ENCODE measurements at regions not wholly inside any gene's neighbourhood (a gene's known extent, or its start where the extent isn't known, plus 50 kb on each side); places are given as distances from the start of the nearest gene placed in this dataset.

- no peak for DNase-seq
- no peak overlapping the region for H3K4me3 ChIP-seq (ENCODE audit: low read depth, low read length)
- in situ Hi-C loops (cut with HindIII; ENCODE audit: low pct_ligation_motif_present, low sequenced_read_pairs), result no loop called here
- no peaks in the 10 kb centered on the region for H3K27me3 ChIP-seq (replicated peaks)
- H3K36me3 ChIP-seq (replicated peaks), result no peaks in the 10 kb centered on the region
- no peak overlapping the region for H3K27ac ChIP-seq
- TF ChIP-seq, protein P1, sequence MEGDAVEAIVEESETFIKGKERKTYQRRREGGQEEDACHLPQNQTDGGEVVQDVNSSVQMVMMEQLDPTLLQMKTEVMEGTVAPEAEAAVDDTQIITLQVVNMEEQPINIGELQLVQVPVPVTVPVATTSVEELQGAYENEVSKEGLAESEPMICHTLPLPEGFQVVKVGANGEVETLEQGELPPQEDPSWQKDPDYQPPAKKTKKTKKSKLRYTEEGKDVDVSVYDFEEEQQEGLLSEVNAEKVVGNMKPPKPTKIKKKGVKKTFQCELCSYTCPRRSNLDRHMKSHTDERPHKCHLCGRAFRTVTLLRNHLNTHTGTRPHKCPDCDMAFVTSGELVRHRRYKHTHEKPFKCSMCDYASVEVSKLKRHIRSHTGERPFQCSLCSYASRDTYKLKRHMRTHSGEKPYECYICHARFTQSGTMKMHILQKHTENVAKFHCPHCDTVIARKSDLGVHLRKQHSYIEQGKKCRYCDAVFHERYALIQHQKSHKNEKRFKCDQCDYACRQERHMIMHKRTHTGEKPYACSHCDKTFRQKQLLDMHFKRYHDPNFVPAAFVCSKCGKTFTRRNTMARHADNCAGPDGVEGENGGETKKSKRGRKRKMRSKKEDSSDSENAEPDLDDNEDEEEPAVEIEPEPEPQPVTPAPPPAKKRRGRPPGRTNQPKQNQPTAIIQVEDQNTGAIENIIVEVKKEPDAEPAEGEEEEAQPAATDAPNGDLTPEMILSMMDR (IDR thresholded peaks at IDR 0.05; ENCODE audit: low read depth, low read length, missing control alignments), result no peak
Observed at GRCh38 chr12:126027825-126028224, 962.6 kb downstream of the AACS start.

DNA sequence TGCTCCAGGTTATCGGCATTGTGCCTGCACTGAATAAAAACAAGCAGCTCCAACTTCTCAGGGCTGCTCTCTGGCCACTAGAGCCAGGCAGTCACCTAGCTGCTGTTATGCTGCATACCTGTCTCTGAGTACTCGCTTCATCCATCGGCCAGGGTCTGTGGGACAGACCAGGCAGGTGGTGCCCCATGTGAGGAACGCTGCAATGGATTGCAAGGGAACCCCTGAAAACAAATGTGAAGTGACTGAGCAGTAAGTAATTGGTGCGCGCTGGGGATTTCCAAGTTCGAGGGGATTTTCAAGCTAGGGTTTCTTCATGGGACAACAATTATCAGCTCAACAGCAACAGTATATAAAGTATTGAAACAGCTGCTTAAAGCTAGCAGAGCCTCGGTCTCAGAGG is 965.3 kb downstream of the AACS start:
- H3K27me3 ChIP-seq (replicated peaks), result no peaks in the 10 kb centered on the region
- in situ Hi-C loops (cut with HindIII; ENCODE audit: low pct_ligation_motif_present, low sequenced_read_pairs), result no loop called here
- H3K4me3 ChIP-seq (ENCODE audit: low read depth, low read length), result no peak overlapping the region
- TF ChIP-seq, protein P1 (IDR thresholded peaks at IDR 0.05; ENCODE audit: low read depth, low read length, missing control alignments), result no peak
- H3K27ac ChIP-seq, result no peak overlapping the region
- no peaks in the 10 kb centered on the region for H3K36me3 ChIP-seq (replicated peaks)
- no peak for DNase-seq

GRCh38 chr12:126033751-126034150 is 968.5 kb downstream of the AACS start:
- in situ Hi-C loops (cut with HindIII; ENCODE audit: low pct_ligation_motif_present, low sequenced_read_pairs), result no loop called here
- DNase-seq, result no peak
- Histone ChIP-seq H3K27ac (no peak overlapping the region), H3K27me3 (replicated peaks) (no peaks in the 10 kb centered on the region), H3K36me3 (replicated peaks) (no peaks in the 10 kb centered on the region), H3K4me3 (ENCODE audit: low read depth, low read length) (no peak overlapping the region)
- TF ChIP-seq, protein P1 (IDR thresholded peaks at IDR 0.05; ENCODE audit: low read depth, low read length, missing control alignments), result no peak

- Histone ChIP-seq H3K27me3 (replicated peaks) (no peaks in the 10 kb centered on the region), H3K4me3 (ENCODE audit: low read depth, low read length) (no peak overlapping the region), H3K36me3 (replicated peaks) (no peaks in the 10 kb centered on the region), H3K27ac (no peak overlapping the region)
- in situ Hi-C loops (cut with HindIII; ENCODE audit: low pct_ligation_motif_present, low sequenced_read_pairs), result no loop called here
- DNase-seq, result no peak
- TF ChIP-seq, protein P1 (IDR thresholded peaks at IDR 0.05; ENCODE audit: low read depth, low read length, missing control alignments), result no peak
Observed at GRCh38 chr12:126036348-126036747, 971.1 kb downstream of the AACS start.

- no peak for DNase-seq
- TF ChIP-seq, protein P1 (IDR thresholded peaks at IDR 0.05; ENCODE audit: low read depth, low read length, missing control alignments), result no peak
- H3K36me3 ChIP-seq (replicated peaks), result no peaks in the 10 kb centered on the region
- H3K27me3 ChIP-seq (replicated peaks), result no peaks in the 10 kb centered on the region
- H3K4me3 ChIP-seq (ENCODE audit: low read depth, low read length), result no peak overlapping the region
- H3K27ac ChIP-seq, result no peak overlapping the region
- in situ Hi-C loops (cut with HindIII; ENCODE audit: low pct_ligation_motif_present, low sequenced_read_pairs), result no loop called here
Observed at GRCh38 chr12:126038434-126038833, 973.2 kb downstream of the AACS start.

- no peaks in the 10 kb centered on the region for H3K27me3 ChIP-seq (replicated peaks)
- in situ Hi-C loops (cut with HindIII; ENCODE audit: low pct_ligation_motif_present, low sequenced_read_pairs), result no loop called here
Observed at GRCh38 chr12:126040307-126040706, 975.1 kb downstream of the AACS start.

More at GRCh38 chr12:126040307-126040706, 975.1 kb downstream of the AACS start:
- Histone ChIP-seq H3K27ac (no peak overlapping the region), H3K36me3 (replicated peaks) (no peaks in the 10 kb centered on the region), H3K4me3 (ENCODE audit: low read depth, low read length) (no peak overlapping the region)
- DNase-seq, result no peak
- TF ChIP-seq, protein P1 (IDR thresholded peaks at IDR 0.05; ENCODE audit: low read depth, low read length, missing control alignments), result no peak
